Hematopoietic multipotent progenitor cell treated with erythropoietin and hydrocortisone succinate and interleukin-3 and kit ligand, for 17 days (in vitro differentiated cells): ENCODE measurements at regions not wholly inside any gene's neighbourhood (a gene's known extent, or its start where the extent isn't known, plus 50 kb on each side); places are given as distances from the start of the nearest gene placed in this dataset.
"Not testable (repeated sequence)": the region's sequence is repeated elsewhere in the genome, so short reads cannot be mapped to it uniquely, and the experiment has no call there.

ENCODE experiments used
- DNase-seq: peaks from one replicate; pipeline ENCODE4 v3.0.0-alpha.2; 2015; ENCODE audit warnings: low spot score

- DNase-seq, result no peak
Measured at GRCh38 chrX:10965174-10965798, 145.8 kb upstream of the HCCS start.

GRCh38 chrX:10966057-10966456, 145.1 kb upstream of the HCCS start:
- no peak for DNase-seq

GRCh38 chrX:10971176-10971575, 140.0 kb upstream of the HCCS start:
- no peak for DNase-seq

GRCh38 chrX:10971759-10972158, 139.4 kb upstream of the HCCS start:
- no peak for DNase-seq

- no peak for DNase-seq
Measured at GRCh38 chrX:10972706-10973105, 138.4 kb upstream of the HCCS start.

- DNase-seq, result no peak
Measured at GRCh38 chrX:10974920-10975319, 136.2 kb upstream of the HCCS start.

- DNase-seq, result no peak
Measured at GRCh38 chrX:10979956-10980355, 131.2 kb upstream of the HCCS start.

GRCh38 chrX:10981506-10981905, 129.6 kb upstream of the HCCS start:
- no peak for DNase-seq

GRCh38 chrX:10983526-10983925, 127.6 kb upstream of the HCCS start:
- DNase-seq, result no peak

- no peak for DNase-seq
Measured at GRCh38 chrX:10984213-10984612, 126.9 kb upstream of the HCCS start.

- no peak for DNase-seq
Measured at GRCh38 chrX:10986616-10987015, 124.5 kb upstream of the HCCS start.

GRCh38 chrX:10988653-10989052, 122.5 kb upstream of the HCCS start:
- no peak for DNase-seq

GRCh38 chrX:10989386-10989785, 121.7 kb upstream of the HCCS start:
- DNase-seq, result no peak

- no peak for DNase-seq
Measured at GRCh38 chrX:10990418-10990817, 120.7 kb upstream of the HCCS start.

GRCh38 chrX:10990976-10991375, 120.2 kb upstream of the HCCS start:
- no peak for DNase-seq

GRCh38 chrX:10992110-10992509, 119.0 kb upstream of the HCCS start:
- DNase-seq, result no peak

- not testable (repeated sequence) for DNase-seq
Measured at GRCh38 chrX:11007076-11007475, 104.1 kb upstream of the HCCS start.

GRCh38 chrX:11010476-11010875, 100.7 kb upstream of the HCCS start:
- no peak for DNase-seq

- DNase-seq, result no peak
Measured at GRCh38 chrX:11016728-11017127, 94.4 kb upstream of the HCCS start.

- DNase-seq, result not testable (repeated sequence)
Measured at GRCh38 chrX:11022588-11022987, 88.5 kb upstream of the HCCS start.

- no peak for DNase-seq
Measured at GRCh38 chrX:11039926-11040325, 71.2 kb upstream of the HCCS start.

- no peak for DNase-seq
Measured at GRCh38 chrX:11040405-11040804, 70.7 kb upstream of the HCCS start.

- DNase-seq, result no peak
Measured at GRCh38 chrX:11040996-11041395, 70.1 kb upstream of the HCCS start.

- no peak for DNase-seq
Measured at GRCh38 chrX:11050013-11050412, 61.1 kb upstream of the HCCS start.

GRCh38 chrX:11053351-11053750, 57.8 kb upstream of the HCCS start:
- DNase-seq, result no peak
